Activated B cell treated with CpG ODN at 0.5 μM for 24 hours (primary cell): ENCODE measurements at regions not wholly inside any gene's neighbourhood (a gene's known extent, or its start where the extent isn't known, plus 50 kb on each side); places are given as distances from the start of the nearest gene placed in this dataset.

Source experiments
- ATAC-seq: fragments of 200-7000 bp; cut with Tn5 transposase; one replicate; pipeline ENCODE4 v1.10.0; 2021; ENCODE audit warnings: low read depth, mild to moderate bottlenecking, moderate library complexity
- CTCF ChIA-PET: fragments of 350-600 bp; sonication (Branson Sonifier 250); formaldehyde crosslinking; loops from one replicate; lab custom pipeline; 2021; ENCODE audit warnings: antibody characterized with exemption; lab: Charles Lee
- POLR2A ChIA-PET: fragments of 350-600 bp; sonication (Branson Sonifier 250); formaldehyde crosslinking; loops from one replicate; lab custom pipeline; 2021; ENCODE audit warnings: antibody characterized with exemption; lab: Charles Lee
- DNase-seq: peaks from one replicate; pipeline ENCODE4 v3.0.0; 2022
- H3K27ac Mint-ChIP-seq: one replicate; pipeline ENCODE4 v1.8.0; 2020; ENCODE audit warnings: mixed read lengths
- H3K27me3 Mint-ChIP-seq: one replicate; pipeline ENCODE4 v1.8.0; 2021; ENCODE audit warnings: mixed read lengths
- H3K36me3 Mint-ChIP-seq: one replicate; pipeline ENCODE4 v1.8.0; 2021; ENCODE audit warnings: low read depth, mixed read lengths
- H3K4me1 Mint-ChIP-seq: one replicate; pipeline ENCODE4 v1.8.0; 2021; ENCODE audit warnings: mixed read lengths
- H3K4me3 Mint-ChIP-seq: one replicate; pipeline ENCODE4 v1.8.0; 2020; ENCODE audit warnings: mild to moderate bottlenecking, mixed read lengths
- H3K9me3 Mint-ChIP-seq: one replicate; pipeline ENCODE4 v1.8.0; 2020; ENCODE audit warnings: mixed read lengths
- CTCF ChIP-seq: fragments of 200-600 bp; IDR thresholded peaks from one replicate; pipeline ENCODE4 v1.8.0; 2022; ENCODE audit warnings: antibody characterized with exemption, mild to moderate bottlenecking
- intact Hi-C: fragments of 100-400 bp; cut with micrococcal nuclease; formaldehyde crosslinking; loops from one replicate; pipeline ENCODE4 v1.15.1; 2024

- TF ChIP-seq CTCF, result no peak
- H3K36me3 Mint-ChIP-seq, result no peaks in the 10 kb centered on the region
- H3K27me3 Mint-ChIP-seq, result peaks cover 7% of the 10 kb centered on the region
- H3K4me1 Mint-ChIP-seq, result no peaks in the 10 kb centered on the region
- CTCF ChIA-PET, result no interaction called here
- POLR2A ChIA-PET, result no interaction called here
- H3K9me3 Mint-ChIP-seq, result peaks cover 3% of the 10 kb centered on the region
- no peak for ATAC-seq
- no peak for DNase-seq
- no peak overlapping the region for H3K4me3 Mint-ChIP-seq
- intact Hi-C loops, result no loop called here
- no peak overlapping the region for H3K27ac Mint-ChIP-seq
Measured at GRCh38 chr1:14309984-14310383, 288.5 kb upstream of the KAZN start.

DNA sequence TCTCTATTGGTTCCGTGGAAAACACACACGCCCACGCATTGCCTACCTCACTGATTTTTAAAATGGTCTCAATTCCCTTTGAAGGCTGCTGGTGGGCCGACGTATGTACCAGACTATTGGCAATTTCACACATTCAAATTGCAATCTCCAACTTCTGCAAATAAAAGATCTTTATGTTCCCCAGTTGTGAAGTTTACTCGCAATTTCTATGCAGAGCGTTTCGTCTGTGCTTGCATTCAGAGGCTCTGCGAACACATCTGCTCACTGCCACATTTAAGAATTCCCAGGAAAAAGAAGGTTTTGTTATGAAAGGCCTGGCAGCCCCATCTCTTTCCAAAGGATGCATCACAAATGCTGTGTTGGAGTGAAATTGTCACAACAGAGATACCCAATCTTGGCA is 288.0 kb upstream of the KAZN start:
- peaks cover 3% of the 10 kb centered on the region for H3K9me3 Mint-ChIP-seq
- CTCF ChIA-PET, result no interaction called here
- intact Hi-C loops, result no loop called here
- H3K36me3 Mint-ChIP-seq, result no peaks in the 10 kb centered on the region
- H3K27me3 Mint-ChIP-seq, result peaks cover 5% of the 10 kb centered on the region
- ATAC-seq (no peak), DNase-seq (no peak)
- TF ChIP-seq CTCF, result no peak
- H3K4me1 Mint-ChIP-seq, result no peaks in the 10 kb centered on the region
- H3K4me3 Mint-ChIP-seq, result no peak overlapping the region
- no peak overlapping the region for H3K27ac Mint-ChIP-seq
- POLR2A ChIA-PET, result no interaction called here

DNA sequence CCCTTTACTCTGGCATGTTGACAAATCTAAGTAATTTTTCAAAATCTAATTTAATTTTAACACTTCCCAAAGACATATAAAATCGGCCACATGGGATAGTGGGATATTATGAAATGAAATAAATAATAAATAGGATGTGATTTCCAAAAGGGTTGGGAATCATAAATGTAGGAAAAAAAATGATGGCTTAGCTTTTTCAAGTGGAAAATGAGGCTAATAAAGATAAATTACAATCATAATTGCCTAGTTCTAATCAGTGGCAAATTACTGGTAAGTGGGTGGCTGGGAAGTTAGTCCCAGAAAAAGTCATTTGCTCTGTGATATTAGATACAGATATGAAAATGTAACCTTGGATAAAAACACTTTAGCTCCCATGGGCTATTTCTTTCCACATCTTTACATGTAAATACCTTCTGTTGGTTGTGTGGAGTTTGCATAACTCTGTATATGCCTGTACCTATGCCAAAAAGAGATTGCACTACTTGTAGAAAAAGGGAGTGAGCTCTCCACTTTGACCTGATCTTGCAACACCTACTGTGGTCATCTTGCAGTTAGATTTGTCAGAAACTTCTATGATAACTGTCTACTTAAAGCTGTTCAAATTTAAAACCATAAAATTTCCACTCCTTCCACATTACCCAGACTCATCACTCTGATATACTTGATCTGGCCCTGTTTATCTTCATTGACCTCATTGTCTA is 284.6 kb upstream of the KAZN start:
- no peak for ATAC-seq
- DNase-seq, result no peak
- ChIA-PET POLR2A (no interaction called here), CTCF (no interaction called here)
- peaks cover 3% of the 10 kb centered on the region for H3K9me3 Mint-ChIP-seq
- TF ChIP-seq CTCF, result no peak
- intact Hi-C loops, result no loop called here
- H3K4me3 Mint-ChIP-seq, result no peak overlapping the region
- peaks cover 5% of the 10 kb centered on the region for H3K27me3 Mint-ChIP-seq
- H3K36me3 Mint-ChIP-seq, result no peaks in the 10 kb centered on the region
- H3K27ac Mint-ChIP-seq, result no peak overlapping the region
- no peaks in the 10 kb centered on the region for H3K4me1 Mint-ChIP-seq

DNA sequence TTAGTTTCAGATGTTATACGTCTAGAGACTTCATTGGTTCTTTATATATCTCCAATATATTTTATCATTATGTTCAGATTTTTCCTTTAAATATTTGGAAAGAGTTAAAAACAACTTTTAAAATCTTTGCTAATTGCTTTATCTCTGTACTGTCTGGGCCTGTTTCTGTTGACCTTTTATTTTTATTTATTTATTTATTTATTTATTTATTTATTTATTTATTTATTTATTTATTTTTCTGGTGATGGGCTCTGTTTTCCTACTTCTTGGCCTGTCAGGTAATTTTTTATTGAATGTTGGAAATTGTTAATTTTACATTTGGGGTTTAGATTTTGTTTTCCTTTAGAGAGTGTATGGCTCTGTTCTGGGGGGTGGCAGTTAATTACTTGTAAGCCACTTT is 279.7 kb upstream of the KAZN start:
- H3K36me3 Mint-ChIP-seq, result no peaks in the 10 kb centered on the region
- intact Hi-C loops, result no loop called here
- peaks cover 7% of the 10 kb centered on the region for H3K9me3 Mint-ChIP-seq
- POLR2A ChIA-PET, result no interaction called here
- no peak overlapping the region for H3K27ac Mint-ChIP-seq
- ATAC-seq (no peak), DNase-seq (no peak)
- no peak overlapping the region for H3K4me3 Mint-ChIP-seq
- CTCF ChIA-PET, result no interaction called here
- TF ChIP-seq CTCF, result no peak
- H3K4me1 Mint-ChIP-seq, result no peaks in the 10 kb centered on the region
- peaks cover 6% of the 10 kb centered on the region for H3K27me3 Mint-ChIP-seq

DNA sequence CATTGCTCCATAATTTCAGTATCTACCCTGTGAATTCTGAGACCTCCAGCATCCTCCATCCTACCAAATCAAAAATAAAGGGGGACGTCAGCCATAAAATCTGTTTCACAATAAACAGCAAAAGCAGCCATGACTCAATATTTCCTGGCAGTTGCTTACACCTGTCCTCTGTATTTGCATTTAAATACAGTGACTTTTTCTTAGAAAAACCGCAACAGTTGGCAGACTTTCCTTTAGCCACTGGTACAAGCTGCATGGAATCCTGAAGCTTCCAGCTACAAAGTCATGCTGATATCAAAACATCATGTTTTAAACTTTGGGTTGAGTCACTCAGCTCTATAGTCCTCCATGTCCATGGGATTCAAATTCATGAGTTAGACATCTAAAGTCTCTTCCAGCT is 278.0 kb upstream of the KAZN start:
- peaks cover 9% of the 10 kb centered on the region for H3K9me3 Mint-ChIP-seq

More for the DNA sequence above, 278.0 kb upstream of the KAZN start:
- ChIA-PET POLR2A (no interaction called here), CTCF (no interaction called here)
- Mint-ChIP-seq H3K27ac (no peak overlapping the region), H3K36me3 (no peaks in the 10 kb centered on the region), H3K4me1 (no peaks in the 10 kb centered on the region), H3K4me3 (no peak overlapping the region), H3K27me3 (peaks cover 8% of the 10 kb centered on the region)
- DNase-seq (no peak), ATAC-seq (no peak)
- intact Hi-C loops, result no loop called here
- no peak for TF ChIP-seq CTCF
